ENCODE measurements at regions not wholly inside any gene's neighbourhood (a gene's known extent, or its start where the extent isn't known, plus 50 kb on each side); places are given as distances from the start of the nearest gene placed in this dataset.
"Not testable (repeated sequence)": the region's sequence is repeated elsewhere in the genome, so short reads cannot be mapped to it uniquely, and the experiment has no call there.

- H3K27me3 Mint-ChIP-seq: no peaks in the 10 kb centered on the region
- peak overlapping the region; percentile 34 for H3K27ac Mint-ChIP-seq
- no peak overlapping the region for H3K4me3 Mint-ChIP-seq
- H3K9me3 Mint-ChIP-seq: peaks cover 11% of the 10 kb centered on the region
- peaks cover 54% of the 10 kb centered on the region for H3K4me1 Mint-ChIP-seq (ENCODE audit: low read depth)
- peaks cover 4% of the 10 kb centered on the region for H3K36me3 Mint-ChIP-seq (ENCODE audit: low read depth)
Measured at GRCh38 chr12:92408072-92408900, 262.6 kb upstream of the BTG1 start.

- Mint-ChIP-seq H3K4me3 (peak overlapping the region; percentile 85), H3K27ac (peak overlapping the region; percentile 97), H3K9me3 (peaks cover 11% of the 10 kb centered on the region), H3K4me1 (ENCODE audit: low read depth) (peaks cover 72% of the 10 kb centered on the region)
- not testable (repeated sequence) for H3K36me3 Mint-ChIP-seq (ENCODE audit: low read depth); H3K27me3 Mint-ChIP-seq
Measured at GRCh38 chr12:92406404-92407070, 260.9 kb upstream of the BTG1 start.

GRCh38 chr12:92405801-92406251, 260.2 kb upstream of the BTG1 start:
- H3K4me1 Mint-ChIP-seq (ENCODE audit: low read depth): peaks cover 79% of the 10 kb centered on the region
- not testable (repeated sequence) for H3K27me3 Mint-ChIP-seq

GRCh38 chr12:92404921-92405320, 259.3 kb upstream of the BTG1 start:
- Mint-ChIP-seq H3K4me1 (ENCODE audit: low read depth) (peaks cover 87% of the 10 kb centered on the region), H3K36me3 (ENCODE audit: low read depth) (peaks cover 8% of the 10 kb centered on the region), H3K27ac (peak overlapping the region; percentile 97), H3K4me3 (peak overlapping the region; percentile 85), H3K27me3 (no peaks in the 10 kb centered on the region), H3K9me3 (peaks cover 11% of the 10 kb centered on the region)

More at GRCh38 chr12:92405801-92406251, 260.2 kb upstream of the BTG1 start:
- peak overlapping the region; percentile 85 for H3K4me3 Mint-ChIP-seq
- H3K9me3 Mint-ChIP-seq: peaks cover 11% of the 10 kb centered on the region
- H3K36me3 Mint-ChIP-seq (ENCODE audit: low read depth): not testable (repeated sequence)
- H3K27ac Mint-ChIP-seq: peak overlapping the region; percentile 97

- peak overlapping the region; percentile 97 for H3K27ac Mint-ChIP-seq
- peaks cover 11% of the 10 kb centered on the region for H3K9me3 Mint-ChIP-seq
- peak overlapping the region; percentile 85 for H3K4me3 Mint-ChIP-seq
- H3K4me1 Mint-ChIP-seq (ENCODE audit: low read depth): peaks cover 89% of the 10 kb centered on the region
- H3K36me3 Mint-ChIP-seq (ENCODE audit: low read depth): peaks cover 8% of the 10 kb centered on the region
- no peaks in the 10 kb centered on the region for H3K27me3 Mint-ChIP-seq
Measured at GRCh38 chr12:92404259-92404894, 258.7 kb upstream of the BTG1 start.

- H3K27ac Mint-ChIP-seq: peak overlapping the region; percentile 97
- peaks cover 7% of the 10 kb centered on the region for H3K9me3 Mint-ChIP-seq
- H3K4me1 Mint-ChIP-seq (ENCODE audit: low read depth): peaks cover 89% of the 10 kb centered on the region
- peak overlapping the region; percentile 62 for H3K4me3 Mint-ChIP-seq
- H3K27me3 Mint-ChIP-seq: no peaks in the 10 kb centered on the region
- peaks cover 8% of the 10 kb centered on the region for H3K36me3 Mint-ChIP-seq (ENCODE audit: low read depth)
Measured at GRCh38 chr12:92403210-92404175, 257.8 kb upstream of the BTG1 start.

GRCh38 chr12:92402415-92402814, 256.8 kb upstream of the BTG1 start:
- Mint-ChIP-seq H3K36me3 (ENCODE audit: low read depth) (peaks cover 8% of the 10 kb centered on the region), H3K9me3 (no peaks in the 10 kb centered on the region), H3K4me3 (no peak overlapping the region), H3K27ac (peak overlapping the region; percentile 96), H3K4me1 (ENCODE audit: low read depth) (peaks cover 89% of the 10 kb centered on the region), H3K27me3 (no peaks in the 10 kb centered on the region)

- Mint-ChIP-seq H3K36me3 (ENCODE audit: low read depth) (peaks cover 12% of the 10 kb centered on the region), H3K27me3 (no peaks in the 10 kb centered on the region), H3K27ac (peak overlapping the region; percentile 96), H3K4me3 (peak overlapping the region; percentile 39), H3K4me1 (ENCODE audit: low read depth) (peaks cover 98% of the 10 kb centered on the region), H3K9me3 (peaks cover 5% of the 10 kb centered on the region)
Measured at GRCh38 chr12:92400006-92400405, 254.4 kb upstream of the BTG1 start.

- H3K27ac Mint-ChIP-seq: peak overlapping the region; percentile 96
Measured at GRCh38 chr12:92398565-92399309, 253.1 kb upstream of the BTG1 start.

GRCh38 chr12:92396647-92397252, 251.1 kb upstream of the BTG1 start:
- Mint-ChIP-seq H3K27ac (peak overlapping the region; percentile 89), H3K27me3 (no peaks in the 10 kb centered on the region), H3K36me3 (ENCODE audit: low read depth) (peaks cover 38% of the 10 kb centered on the region), H3K4me1 (ENCODE audit: low read depth) (peaks cover 92% of the 10 kb centered on the region), H3K4me3 (no peak overlapping the region), H3K9me3 (peaks cover 28% of the 10 kb centered on the region)

More at GRCh38 chr12:92398565-92399309, 253.1 kb upstream of the BTG1 start:
- H3K27me3 Mint-ChIP-seq: no peaks in the 10 kb centered on the region
- H3K4me3 Mint-ChIP-seq: peak overlapping the region; percentile 39
- peaks cover 25% of the 10 kb centered on the region for H3K36me3 Mint-ChIP-seq (ENCODE audit: low read depth)
- peaks cover 97% of the 10 kb centered on the region for H3K4me1 Mint-ChIP-seq (ENCODE audit: low read depth)
- H3K9me3 Mint-ChIP-seq: peaks cover 18% of the 10 kb centered on the region

- H3K27me3 Mint-ChIP-seq: no peaks in the 10 kb centered on the region
- H3K27ac Mint-ChIP-seq: peak overlapping the region; percentile 79
- peaks cover 28% of the 10 kb centered on the region for H3K9me3 Mint-ChIP-seq
- H3K36me3 Mint-ChIP-seq (ENCODE audit: low read depth): peaks cover 34% of the 10 kb centered on the region
- H3K4me1 Mint-ChIP-seq (ENCODE audit: low read depth): peaks cover 85% of the 10 kb centered on the region
- no peak overlapping the region for H3K4me3 Mint-ChIP-seq
Measured at GRCh38 chr12:92395322-92395721, 249.7 kb upstream of the BTG1 start.

- peaks cover 34% of the 10 kb centered on the region for H3K36me3 Mint-ChIP-seq (ENCODE audit: low read depth)
Measured at GRCh38 chr12:92394895-92395294, 249.2 kb upstream of the BTG1 start.

GRCh38 chr12:92393504-92393903, 247.9 kb upstream of the BTG1 start:
- Mint-ChIP-seq H3K27me3 (no peaks in the 10 kb centered on the region), H3K4me1 (ENCODE audit: low read depth) (peaks cover 67% of the 10 kb centered on the region), H3K27ac (no peak overlapping the region), H3K9me3 (peaks cover 28% of the 10 kb centered on the region), H3K36me3 (ENCODE audit: low read depth) (peaks cover 34% of the 10 kb centered on the region), H3K4me3 (no peak overlapping the region)

More at GRCh38 chr12:92394895-92395294, 249.2 kb upstream of the BTG1 start:
- H3K9me3 Mint-ChIP-seq: peaks cover 28% of the 10 kb centered on the region
- H3K27me3 Mint-ChIP-seq: no peaks in the 10 kb centered on the region
- H3K27ac Mint-ChIP-seq: peak overlapping the region; percentile 79
- H3K4me1 Mint-ChIP-seq (ENCODE audit: low read depth): peaks cover 80% of the 10 kb centered on the region
- H3K4me3 Mint-ChIP-seq: peak overlapping the region; percentile 3
